ENCODE measurements at regions not wholly inside any gene's neighbourhood (a gene's known extent, or its start where the extent isn't known, plus 50 kb on each side); places are given as distances from the start of the nearest gene placed in this dataset.
A peak's percentile ranks its signal among the peaks of the same experiment; 100 is the strongest.

- H4K20me1 ChIP-seq (ENCODE audit: insufficient read depth), result no peaks in the 10 kb centered on the region
- intact Hi-C loops (cut with micrococcal nuclease; ENCODE audit: unreplicated experiment), result loop anchor here (10.0 kb wide), 1 partner anchor 739 kb away; no protein-coding TSS in a partner anchor
- no peak overlapping the region for H3K4me2 ChIP-seq
- no peak overlapping the region for H2AFZ ChIP-seq
- H3K9me3 ChIP-seq (ENCODE audit: insufficient read depth, low read depth), result no peaks in the 10 kb centered on the region
- no TSS peak for BruUV-seq (replicated peaks)
- ChIA-PET CTCF (interaction anchor here (0.6 kb wide), 1 partner anchor 1611 kb away, joined by 3 read pairs; no protein-coding TSS in a partner anchor), POLR2A (ENCODE audit: unreplicated experiment) (no interaction called here)
- H3K9me2 ChIP-seq (ENCODE audit: insufficient read depth), result no peaks in the 10 kb centered on the region
- no peaks in the 10 kb centered on the region for H3K36me3 ChIP-seq (ENCODE audit: low read depth)
- no peak for TF ChIP-seq EZH2 (IDR thresholded peaks at IDR 0.05; ENCODE audit: low read depth)
- TF ChIP-seq, protein P1, sequence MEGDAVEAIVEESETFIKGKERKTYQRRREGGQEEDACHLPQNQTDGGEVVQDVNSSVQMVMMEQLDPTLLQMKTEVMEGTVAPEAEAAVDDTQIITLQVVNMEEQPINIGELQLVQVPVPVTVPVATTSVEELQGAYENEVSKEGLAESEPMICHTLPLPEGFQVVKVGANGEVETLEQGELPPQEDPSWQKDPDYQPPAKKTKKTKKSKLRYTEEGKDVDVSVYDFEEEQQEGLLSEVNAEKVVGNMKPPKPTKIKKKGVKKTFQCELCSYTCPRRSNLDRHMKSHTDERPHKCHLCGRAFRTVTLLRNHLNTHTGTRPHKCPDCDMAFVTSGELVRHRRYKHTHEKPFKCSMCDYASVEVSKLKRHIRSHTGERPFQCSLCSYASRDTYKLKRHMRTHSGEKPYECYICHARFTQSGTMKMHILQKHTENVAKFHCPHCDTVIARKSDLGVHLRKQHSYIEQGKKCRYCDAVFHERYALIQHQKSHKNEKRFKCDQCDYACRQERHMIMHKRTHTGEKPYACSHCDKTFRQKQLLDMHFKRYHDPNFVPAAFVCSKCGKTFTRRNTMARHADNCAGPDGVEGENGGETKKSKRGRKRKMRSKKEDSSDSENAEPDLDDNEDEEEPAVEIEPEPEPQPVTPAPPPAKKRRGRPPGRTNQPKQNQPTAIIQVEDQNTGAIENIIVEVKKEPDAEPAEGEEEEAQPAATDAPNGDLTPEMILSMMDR (conservative IDR thresholded peaks at IDR 0.05), result no peak
- no peaks in the 10 kb centered on the region for H3K79me2 ChIP-seq (ENCODE audit: low read depth)
- peaks cover 44% of the 10 kb centered on the region for H3K27me3 ChIP-seq (ENCODE audit: insufficient read depth, low read depth)
- no peaks in the 10 kb centered on the region for H3F3A ChIP-seq (ENCODE audit: insufficient read depth, low read depth)
- H3K4me1 ChIP-seq (replicated peaks; ENCODE audit: insufficient read depth), result no peaks in the 10 kb centered on the region
- no peak for DNase-seq
- H3K4me3 ChIP-seq, result no peak overlapping the region
- no peak overlapping the region for H3K27ac ChIP-seq
These were observed 114.9 kb downstream of the IRF8 start for GRCh38 chr16:86013867-86014266.

- peaks cover 46% of the 10 kb centered on the region for H3K27me3 ChIP-seq (ENCODE audit: insufficient read depth, low read depth)
- intact Hi-C loops (cut with micrococcal nuclease; ENCODE audit: unreplicated experiment), result loop anchor here (1.0 to 10.0 kb wide), 2 partner anchors 194 to 741 kb away; no protein-coding TSS in a partner anchor
- BruUV-seq (replicated peaks), result no TSS peak
- H2AFZ ChIP-seq, result no peak overlapping the region
- H3K36me3 ChIP-seq (ENCODE audit: low read depth), result no peaks in the 10 kb centered on the region
- ChIA-PET POLR2A (ENCODE audit: unreplicated experiment) (no interaction called here), CTCF (interaction anchor here (0.6 kb wide), 1 partner anchor 194 kb away, joined by 4 read pairs; no protein-coding TSS in a partner anchor)
- H3K27ac ChIP-seq, result no peak overlapping the region
- no peaks in the 10 kb centered on the region for H3K4me1 ChIP-seq (replicated peaks; ENCODE audit: insufficient read depth)
- no peaks in the 10 kb centered on the region for H3F3A ChIP-seq (ENCODE audit: insufficient read depth, low read depth)
- TF ChIP-seq EZH2 (IDR thresholded peaks at IDR 0.05; ENCODE audit: low read depth), result no peak
- TF ChIP-seq, protein P1 (conservative IDR thresholded peaks at IDR 0.05), result no peak
- no peak overlapping the region for H3K4me2 ChIP-seq
- no peak overlapping the region for H3K4me3 ChIP-seq
- no peaks in the 10 kb centered on the region for H3K79me2 ChIP-seq (ENCODE audit: low read depth)
- H3K9me2 ChIP-seq (ENCODE audit: insufficient read depth), result no peaks in the 10 kb centered on the region
- DNase-seq, result no peak
- no peaks in the 10 kb centered on the region for H4K20me1 ChIP-seq (ENCODE audit: insufficient read depth)
- no peaks in the 10 kb centered on the region for H3K9me3 ChIP-seq (ENCODE audit: insufficient read depth, low read depth)
These were observed 116.6 kb downstream of the IRF8 start for GRCh38 chr16:86015606-86016005.

DNA sequence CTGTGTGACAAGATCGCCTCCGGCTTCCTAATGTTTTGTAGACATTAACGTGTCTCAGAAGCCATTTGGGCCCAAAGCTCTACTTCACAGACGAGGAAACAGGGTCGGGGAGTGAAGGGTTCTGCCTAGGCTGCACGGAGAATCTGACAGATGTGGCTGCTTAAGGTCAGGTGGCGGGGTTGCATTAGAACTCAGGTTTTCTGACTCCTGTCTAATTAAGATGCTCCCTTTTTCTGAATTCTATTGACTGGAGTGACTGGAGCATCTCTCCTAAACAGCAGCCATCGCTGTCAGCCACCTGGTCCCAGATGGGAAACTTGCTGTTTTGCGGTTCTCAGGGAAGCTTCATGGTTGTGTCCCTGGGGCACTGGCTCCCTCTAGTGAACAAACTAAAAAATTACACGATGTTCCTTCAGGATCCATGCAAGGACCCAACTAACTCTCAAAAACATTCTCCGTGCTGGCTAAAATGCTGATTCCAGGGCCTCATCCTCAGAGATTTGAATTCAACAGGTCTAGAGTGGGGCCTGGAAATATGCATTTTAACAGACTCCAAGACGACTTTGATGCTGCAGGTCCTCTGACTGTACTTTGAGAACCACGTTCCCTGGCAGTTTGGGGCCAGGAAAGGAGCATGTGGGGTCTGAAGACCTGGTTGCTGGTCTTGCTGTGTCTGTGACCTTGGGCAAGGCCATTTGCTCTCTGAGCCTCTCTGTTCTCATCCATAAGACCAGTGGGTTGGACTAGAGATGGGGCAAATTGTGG is 117.4 kb downstream of the IRF8 start:
- Histone ChIP-seq H3K4me1 (replicated peaks; ENCODE audit: insufficient read depth) (no peaks in the 10 kb centered on the region), H4K20me1 (ENCODE audit: insufficient read depth) (no peaks in the 10 kb centered on the region), H3K9me3 (ENCODE audit: insufficient read depth, low read depth) (no peaks in the 10 kb centered on the region), H2AFZ (no peak overlapping the region), H3K4me3 (no peak overlapping the region), H3K27ac (no peak overlapping the region), H3K9me2 (ENCODE audit: insufficient read depth) (no peaks in the 10 kb centered on the region), H3K27me3 (ENCODE audit: insufficient read depth, low read depth) (peaks cover 44% of the 10 kb centered on the region), H3K36me3 (ENCODE audit: low read depth) (no peaks in the 10 kb centered on the region), H3K4me2 (no peak overlapping the region), H3K79me2 (ENCODE audit: low read depth) (no peaks in the 10 kb centered on the region), H3F3A (ENCODE audit: insufficient read depth, low read depth) (no peaks in the 10 kb centered on the region)
- no peak for TF ChIP-seq EZH2 (IDR thresholded peaks at IDR 0.05; ENCODE audit: low read depth)
- TF ChIP-seq, protein P1 (conservative IDR thresholded peaks at IDR 0.05), result peak; percentile 84
- CTCF ChIA-PET, result interaction anchor here (0.6 kb wide), 1 partner anchor 195 kb away, joined by 4 read pairs; no protein-coding TSS in a partner anchor
- peak in 1 of 2 experiments; percentile 13 for DNase-seq
- POLR2A ChIA-PET (ENCODE audit: unreplicated experiment), result no interaction called here
- intact Hi-C loops (cut with micrococcal nuclease; ENCODE audit: unreplicated experiment), result loop anchor here (1.0 to 10.0 kb wide), 2 partner anchors 195 to 742 kb away; no protein-coding TSS in a partner anchor
- BruUV-seq (replicated peaks), result no TSS peak

Data from PC-9 (cell line).